K562 (cell line): ENCODE measurements at regions not wholly inside any gene's neighbourhood (a gene's known extent, or its start where the extent isn't known, plus 50 kb on each side); places are given as distances from the start of the nearest gene placed in this dataset.

Source experiments
- ATAC-seq: fragments of 200-7000 bp; cut with Tn5 transposase; 3 replicates; pipeline ENCODE4 v1.9.1; 2020; ENCODE audit warnings: moderate library complexity
- BruUV-seq: library from RNA; stranded (reverse); fragments of 400-500 nt; replicated peaks from 2 replicates; lab custom pipeline; 2021; lab: Mats Ljungman, UMichigan
- CTCF ChIA-PET: fragments of 300-600 bp; formaldehyde crosslinking; extraction: SDS; loops from one replicate; lab custom pipeline; 2021; ENCODE audit warnings: low intra/inter-chr PET ratio; lab: Yijun Ruan, JAX
- POLR2A ChIA-PET: fragments of 300-600, 350-650 bp; sonication (Branson Sonifier 250); formaldehyde crosslinking; extraction: SDS; loops from one replicate; lab custom pipeline; 2021; ENCODE audit warnings: antibody characterized with exemption, inconsistent platforms; lab: Yijun Ruan, JAX
- DNase-seq, 4 experiments: peaks; one replicate each; pipeline versions ENCODE4 v3.0.0 to v3.0.0-alpha.2; 2011 to 2018; ENCODE audit warnings: low spot score in 3 of 4, mixed read lengths in 3 of 4; ENCODE audit errors: extremely low read depth in 1 of 4
- FAIRE-seq: peaks from 2 replicates; lab custom pipeline; 2011; peaks lifted over from hg19 to GRCh38; lab: Jason Lieb, UNC
- H2AFZ ChIP-seq: 2 replicates; pipeline ENCODE4 v1.6.0; 2011; ENCODE audit warnings: low read depth, low read length, control low read depth, inconsistent platforms
- H3K27ac ChIP-seq: fragments of 200-600 bp; 3 replicates; pipeline ENCODE4 v1.8.0; 2011; ENCODE audit warnings: low read depth, mild to moderate bottlenecking, control low read depth, inconsistent platforms, low read length, moderate library complexity, mixed read lengths; ENCODE audit errors: extremely low read depth
- H3K27me3 ChIP-seq, 2 experiments: fragments of 300-600 bp in 1 of 2; 2 replicates in 1 of 2; 3 replicates in 1 of 2; pipeline versions ENCODE4 v1.6.0 to v1.8.0; 2011; ENCODE audit warnings: inconsistent platforms in 2 of 2, low read length in 2 of 2, mild to moderate bottlenecking in 1 of 2, mixed read lengths in 1 of 2, moderate library complexity in 1 of 2; ENCODE audit not compliant: control insufficient read depth in 2 of 2, insufficient read depth in 2 of 2
- H3K36me3 ChIP-seq: fragments of 300-600 bp; 3 replicates; pipeline ENCODE4 v1.8.0; 2011; ENCODE audit warnings: mild to moderate bottlenecking, low read length, inconsistent platforms; ENCODE audit not compliant: control insufficient read depth, insufficient read depth
- H3K4me1 ChIP-seq, 2 experiments: fragments of 200-600 bp in 1 of 2; replicated peaks in 1 of 2; 2 replicates in 1 of 2; 3 replicates in 1 of 2; pipeline versions ENCODE4 v1.5.1 to v1.8.0; 2011; ENCODE audit warnings: inconsistent platforms in 2 of 2, low read length in 2 of 2, mild to moderate bottlenecking in 1 of 2, mixed read lengths in 1 of 2, moderate library complexity in 1 of 2; ENCODE audit not compliant: control insufficient read depth in 2 of 2, insufficient read depth in 2 of 2
- H3K4me2 ChIP-seq: 2 replicates; pipeline ENCODE4 v1.6.1; 2011; ENCODE audit warnings: low read length, control low read depth, inconsistent platforms, mixed read lengths; ENCODE audit not compliant: insufficient read depth
- H3K4me3 ChIP-seq: fragments of 200-600 bp; sonication (generic), shearing (Covaris generic); 2 replicates; pipeline ENCODE4 v1.5.1; 2016; ENCODE audit warnings: control low read depth, inconsistent platforms
- H3K79me2 ChIP-seq: fragments of 200-600 bp; 3 replicates; pipeline ENCODE4 v1.8.0; 2011; ENCODE audit warnings: low read length, inconsistent platforms; ENCODE audit not compliant: control insufficient read depth, insufficient read depth
- H3K9ac ChIP-seq, 2 experiments: 2 replicates each; pipeline versions ENCODE4 v1.6.0 to v1.6.1; 2011; ENCODE audit warnings: low read depth in 2 of 2, low read length in 2 of 2, control low read depth in 1 of 2, inconsistent platforms in 1 of 2, mild to moderate bottlenecking in 1 of 2, mixed read lengths in 1 of 2; ENCODE audit not compliant: insufficient read depth in 1 of 2
- H3K9me1 ChIP-seq: one replicate; pipeline ENCODE4 v1.6.0; 2011; ENCODE audit warnings: inconsistent platforms, mild to moderate bottlenecking, low read length, moderate library complexity; ENCODE audit not compliant: control insufficient read depth, insufficient read depth
- H3K9me3 ChIP-seq: replicated peaks from 2 replicates; pipeline ENCODE4 v1.5.1; 2011; ENCODE audit warnings: low read depth, low read length, inconsistent platforms; ENCODE audit not compliant: control insufficient read depth, insufficient read depth
- H4K20me1 ChIP-seq: replicated peaks from 2 replicates; pipeline ENCODE4 v1.6.1; 2011; ENCODE audit warnings: low read length, inconsistent platforms, mixed read lengths; ENCODE audit not compliant: control insufficient read depth, insufficient read depth
- ATF1 ChIP-seq, 2 experiments: fragments of 450-650 bp in 1 of 2; IDR thresholded peaks; 2 replicates each; pipeline ENCODE4 v1.6.1; 2016; ENCODE audit warnings: missing compliant biosample characterization in 1 of 2, missing genetic modification characterization in 1 of 2
- HDAC1 ChIP-seq, 2 experiments: fragments of 450-650 bp; IDR thresholded peaks; 2 replicates each; pipeline ENCODE4 v1.6.1; 2016 to 2017; ENCODE audit warnings: inconsistent platforms in 1 of 2, mild to moderate bottlenecking in 1 of 2, moderate library complexity in 1 of 2
- KDM1A ChIP-seq, 2 experiments: fragments of 450-650 bp; IDR thresholded peaks; 2 replicates each; pipeline ENCODE4 v1.6.1; 2016; ENCODE audit warnings: mild to moderate bottlenecking in 2 of 2
- KLF16 ChIP-seq: IDR thresholded peaks from 2 replicates; pipeline ENCODE4 v1.6.1; 2016; ENCODE audit warnings: antibody characterized with exemption
- MIER1 ChIP-seq: fragments of 450-650 bp; IDR thresholded peaks from 2 replicates; pipeline ENCODE4 v1.6.1; 2016; ENCODE audit warnings: antibody characterized with exemption, mild to moderate bottlenecking, low read depth
- NFIX ChIP-seq: fragments of 250-450 bp; sonication (Bioruptor Pico); IDR thresholded peaks from 2 replicates; pipeline ENCODE4 v1.4.0; 2020; ENCODE audit warnings: low read depth, mild to moderate bottlenecking, moderate library complexity
- TSC22D4 ChIP-seq: fragments of 450-650 bp; IDR thresholded peaks from 2 replicates; pipeline ENCODE4 v1.6.1; 2016; ENCODE audit warnings: missing genetic modification characterization, missing biosample characterization, control low read depth
- ZBTB2 ChIP-seq: fragments of 450-650 bp; IDR thresholded peaks from 2 replicates; pipeline ENCODE4 v1.6.1; 2016; ENCODE audit warnings: antibody characterized with exemption
- ZNF253 ChIP-seq: fragments of 250-450 bp; sonication (Bioruptor Pico); conservative IDR thresholded peaks from 2 replicates; pipeline ENCODE4 v1.6.1; 2021; ENCODE audit warnings: mild to moderate bottlenecking
- ZNF354B ChIP-seq: fragments of 250-450 bp; sonication (Bioruptor Pico); IDR thresholded peaks from 2 replicates; pipeline ENCODE4 v1.4.0; 2020
- ZZZ3 ChIP-seq: fragments of 450-650 bp; IDR thresholded peaks from 2 replicates; pipeline ENCODE4 v1.6.1; 2016; ENCODE audit warnings: antibody characterized with exemption, mild to moderate bottlenecking, moderate library complexity
- WGBS: fragments of 100-300 bp; shearing (Covaris generic); methylation state at CpG from one replicate; pipeline ENCODE4 v1.1.6; 2016; ENCODE audit warnings: low coverage, mixed read lengths; ENCODE audit not compliant: insufficient coverage; ENCODE audit errors: missing lambda C conversion rate; 5-methylcytosine and 5-hydroxymethylcytosine counted together
- in situ Hi-C: fragments of 300-500 bp; cut with MboI; formaldehyde crosslinking; loops from 4 replicates; pipeline ENCODE4 v1.15.0; 2018; ENCODE audit warnings: inconsistent platforms, mixed read lengths
- intact Hi-C: fragments of 100-400 bp; cut with micrococcal nuclease; formaldehyde crosslinking; loops from 2 replicates; pipeline ENCODE4 v1.14.2; 2022
- TF ChIP-seq, protein P1 (sequence below), 2 experiments: fragments of 450-650 bp; IDR thresholded peaks; 2 replicates each; pipeline ENCODE4 v1.6.1; 2016

DNA sequence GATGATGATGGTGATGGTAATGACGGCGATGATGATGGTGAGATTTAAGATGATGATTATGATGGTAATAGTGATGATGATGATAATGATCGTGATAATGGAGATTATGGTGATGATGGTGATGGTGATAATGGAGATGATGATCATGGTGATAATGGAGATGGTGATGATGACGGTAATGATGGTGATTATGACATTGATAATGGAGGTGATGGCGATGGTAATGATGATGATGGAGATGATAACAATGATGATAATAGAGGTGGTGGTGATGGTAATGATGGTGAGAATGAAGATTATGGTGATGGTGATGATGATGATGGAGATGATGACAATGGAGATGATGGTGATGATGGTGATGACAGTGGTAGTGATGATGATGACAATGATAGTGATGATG lies 69.7 kb downstream of the MED10 start:
- Histone ChIP-seq H3K4me3 (no peak overlapping the region), H3K79me2 (no peaks in the 10 kb centered on the region), H3K9me1 (no peaks in the 10 kb centered on the region), H3K27ac (no peak overlapping the region), H3K36me3 (no peaks in the 10 kb centered on the region), H3K9me3 (no peaks in the 10 kb centered on the region), H3K4me1 (no peaks in the 10 kb centered on the region), H4K20me1 (0 out of 2 replicates have a peak, but pooled peaks cover 4% of the 10 kb centered on the region), H2AFZ (no peak overlapping the region), H3K9ac (no peak overlapping the region), H3K4me2 (no peak overlapping the region), H3K27me3 (no peaks in the 10 kb centered on the region; a peak in 2 of 5 replicates)
- no peak for DNase-seq
- intact Hi-C loops (loop anchor here (10.0 kb wide), 1 partner anchor 266 kb away; no protein-coding TSS in a partner anchor), in situ Hi-C loops (no loop called here)
- no peak for ATAC-seq
- ChIA-PET POLR2A (no interaction called here), CTCF (no interaction called here)
- BruUV-seq, result no TSS peak
- FAIRE-seq, result no peak
- 0% methylated on average over 5 of the region's 5 CpGs for WGBS
- TF ChIP-seq NFIX (CRISPR knock-in tag) (no peak), TSC22D4 (peak; percentile 69; the same call in 1 of the 2 replicates), KDM1A (IDR thresholded peaks at IDR 0.05) (peak in 1 of 2 experiments; percentile 49; a peak in 1 of 4 replicates), ZNF253 (no peak), ZBTB2 (0 out of 2 replicates have a peak, but pooled peaks have one; percentile 40), ZNF354B (CRISPR knock-in tag) (no peak), KLF16 (no peak), MIER1 (peak; percentile 36; the same call in 1 of the 2 replicates), ATF1 (CRISPR knock-in tag; IDR thresholded peaks at IDR 0.05) (no peak), ATF1 (tag; IDR thresholded peaks at IDR 0.05) (peak; percentile 30; the same call in 1 of the 2 replicates), ZZZ3 (no peak), HDAC1 (IDR thresholded peaks at IDR 0.05) (0 out of 4 replicates have a peak, but pooled peaks of 1 of the 2 experiments have one; percentile 34)
- TF ChIP-seq, protein P1, sequence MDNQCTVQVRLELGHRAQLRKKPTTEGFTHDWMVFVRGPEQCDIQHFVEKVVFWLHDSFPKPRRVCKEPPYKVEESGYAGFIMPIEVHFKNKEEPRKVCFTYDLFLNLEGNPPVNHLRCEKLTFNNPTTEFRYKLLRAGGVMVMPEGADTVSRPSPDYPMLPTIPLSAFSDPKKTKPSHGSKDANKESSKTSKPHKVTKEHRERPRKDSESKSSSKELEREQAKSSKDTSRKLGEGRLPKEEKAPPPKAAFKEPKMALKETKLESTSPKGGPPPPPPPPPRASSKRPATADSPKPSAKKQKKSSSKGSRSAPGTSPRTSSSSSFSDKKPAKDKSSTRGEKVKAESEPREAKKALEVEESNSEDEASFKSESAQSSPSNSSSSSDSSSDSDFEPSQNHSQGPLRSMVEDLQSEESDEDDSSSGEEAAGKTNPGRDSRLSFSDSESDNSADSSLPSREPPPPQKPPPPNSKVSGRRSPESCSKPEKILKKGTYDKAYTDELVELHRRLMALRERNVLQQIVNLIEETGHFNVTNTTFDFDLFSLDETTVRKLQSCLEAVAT (IDR thresholded peaks at IDR 0.05), result 0 out of 4 replicates have a peak, but pooled peaks of 1 of the 2 experiments have one; percentile 30
